ENCODE measurements at regions not wholly inside any gene's neighbourhood (a gene's known extent, or its start where the extent isn't known, plus 50 kb on each side); places are given as distances from the start of the nearest gene placed in this dataset.

GRCh38 chr10:4647109-4647785 lies 178.8 kb upstream of the AKR1E2 start:
- DNase-seq (ENCODE audit: low read depth in 4 of 6, low spot score in 6 of 6): no peak
- Histone ChIP-seq H3K36me3 (ENCODE audit: control insufficient read depth, insufficient read depth, low read length) (no peaks in the 10 kb centered on the region), H3K27ac (ENCODE audit: low read depth, low read length) (peak overlapping the region; percentile 1), H3K27me3 (ENCODE audit: control insufficient read depth, insufficient read depth, low read length) (no peaks in the 10 kb centered on the region), H3K4me1 (ENCODE audit: control insufficient read depth, insufficient read depth, low read length) (no peaks in the 10 kb centered on the region), H3K4me3 (ENCODE audit: low read depth, low read length) (no peak overlapping the region), H3K9me3 (ENCODE audit: control insufficient read depth, insufficient read depth, low read length) (no peaks in the 10 kb centered on the region)
- WGBS (ENCODE audit: insufficient coverage): no CpG with 5 or more reads among the region's 3 CpGs

- H3K4me1 ChIP-seq (ENCODE audit: control insufficient read depth, insufficient read depth, low read length): no peaks in the 10 kb centered on the region
- WGBS (ENCODE audit: insufficient coverage): no CpG with 5 or more reads among the region's 3 CpGs
- H3K27ac ChIP-seq (ENCODE audit: low read depth, low read length): peak overlapping the region; percentile 1
- DNase-seq (ENCODE audit: low read depth in 4 of 6, low spot score in 6 of 6): no peak
- no peaks in the 10 kb centered on the region for H3K27me3 ChIP-seq (ENCODE audit: control insufficient read depth, insufficient read depth, low read length)
- no peaks in the 10 kb centered on the region for H3K9me3 ChIP-seq (ENCODE audit: control insufficient read depth, insufficient read depth, low read length)
- H3K4me3 ChIP-seq (ENCODE audit: low read depth, low read length): no peak overlapping the region
- H3K36me3 ChIP-seq (ENCODE audit: control insufficient read depth, insufficient read depth, low read length): no peaks in the 10 kb centered on the region
These were observed 179.5 kb upstream of the AKR1E2 start for GRCh38 chr10:4646547-4646946.

- no peak for DNase-seq (ENCODE audit: low read depth in 4 of 6, low spot score in 6 of 6)
- H3K27me3 ChIP-seq (ENCODE audit: control insufficient read depth, insufficient read depth, low read length): no peaks in the 10 kb centered on the region
- H3K27ac ChIP-seq (ENCODE audit: low read depth, low read length): no peak overlapping the region
- H3K9me3 ChIP-seq (ENCODE audit: control insufficient read depth, insufficient read depth, low read length): no peaks in the 10 kb centered on the region
- H3K4me3 ChIP-seq (ENCODE audit: low read depth, low read length): no peak overlapping the region
- H3K36me3 ChIP-seq (ENCODE audit: control insufficient read depth, insufficient read depth, low read length): no peaks in the 10 kb centered on the region
- no peaks in the 10 kb centered on the region for H3K4me1 ChIP-seq (ENCODE audit: control insufficient read depth, insufficient read depth, low read length)
- WGBS (ENCODE audit: insufficient coverage): no CpG with 5 or more reads among the region's 2 CpGs
These were observed 180.2 kb upstream of the AKR1E2 start for GRCh38 chr10:4645836-4646235.

- H3K9me3 ChIP-seq (ENCODE audit: control insufficient read depth, insufficient read depth, low read length): no peaks in the 10 kb centered on the region
- H3K4me1 ChIP-seq (ENCODE audit: control insufficient read depth, insufficient read depth, low read length): no peaks in the 10 kb centered on the region
- WGBS (ENCODE audit: insufficient coverage): 83% methylated on average over 1 of the region's 1 CpG
- no peaks in the 10 kb centered on the region for H3K36me3 ChIP-seq (ENCODE audit: control insufficient read depth, insufficient read depth, low read length)
- H3K27ac ChIP-seq (ENCODE audit: low read depth, low read length): no peak overlapping the region
- no peak for DNase-seq (ENCODE audit: low read depth in 4 of 6, low spot score in 6 of 6)
- H3K27me3 ChIP-seq (ENCODE audit: control insufficient read depth, insufficient read depth, low read length): no peaks in the 10 kb centered on the region
- H3K4me3 ChIP-seq (ENCODE audit: low read depth, low read length): no peak overlapping the region
These were observed 182.5 kb upstream of the AKR1E2 start for GRCh38 chr10:4643471-4643870.

GRCh38 chr10:4639960-4640359 lies 186.0 kb upstream of the AKR1E2 start:
- Histone ChIP-seq H3K27me3 (ENCODE audit: control insufficient read depth, insufficient read depth, low read length) (no peaks in the 10 kb centered on the region), H3K9me3 (ENCODE audit: control insufficient read depth, insufficient read depth, low read length) (no peaks in the 10 kb centered on the region), H3K4me3 (ENCODE audit: low read depth, low read length) (no peak overlapping the region), H3K4me1 (ENCODE audit: control insufficient read depth, insufficient read depth, low read length) (no peaks in the 10 kb centered on the region), H3K36me3 (ENCODE audit: control insufficient read depth, insufficient read depth, low read length) (no peaks in the 10 kb centered on the region), H3K27ac (ENCODE audit: low read depth, low read length) (no peak overlapping the region)
- WGBS (ENCODE audit: insufficient coverage): 50% methylated on average over 2 of the region's 2 CpGs
- no peak for DNase-seq (ENCODE audit: low read depth in 4 of 6, low spot score in 6 of 6)

- Histone ChIP-seq H3K9me3 (ENCODE audit: control insufficient read depth, insufficient read depth, low read length) (no peaks in the 10 kb centered on the region), H3K27ac (ENCODE audit: low read depth, low read length) (no peak overlapping the region), H3K27me3 (ENCODE audit: control insufficient read depth, insufficient read depth, low read length) (no peaks in the 10 kb centered on the region), H3K36me3 (ENCODE audit: control insufficient read depth, insufficient read depth, low read length) (no peaks in the 10 kb centered on the region), H3K4me3 (ENCODE audit: low read depth, low read length) (no peak overlapping the region), H3K4me1 (ENCODE audit: control insufficient read depth, insufficient read depth, low read length) (no peaks in the 10 kb centered on the region)
- no peak for DNase-seq (ENCODE audit: low read depth in 4 of 6, low spot score in 6 of 6)
- 72% methylated on average over 1 of the region's 3 CpGs for WGBS (ENCODE audit: insufficient coverage)
These were observed 187.9 kb upstream of the AKR1E2 start for GRCh38 chr10:4638099-4638498.

- Histone ChIP-seq H3K4me1 (ENCODE audit: control insufficient read depth, insufficient read depth, low read length) (no peaks in the 10 kb centered on the region), H3K36me3 (ENCODE audit: control insufficient read depth, insufficient read depth, low read length) (no peaks in the 10 kb centered on the region), H3K9me3 (ENCODE audit: control insufficient read depth, insufficient read depth, low read length) (no peaks in the 10 kb centered on the region), H3K27me3 (ENCODE audit: control insufficient read depth, insufficient read depth, low read length) (no peaks in the 10 kb centered on the region), H3K27ac (ENCODE audit: low read depth, low read length) (no peak overlapping the region), H3K4me3 (ENCODE audit: low read depth, low read length) (no peak overlapping the region)
- no peak for DNase-seq (ENCODE audit: low read depth in 4 of 6, low spot score in 6 of 6)
- 92% methylated on average over 2 of the region's 2 CpGs for WGBS (ENCODE audit: insufficient coverage)
These were observed 188.3 kb upstream of the AKR1E2 start for GRCh38 chr10:4637657-4638056.

- H3K4me1 ChIP-seq (ENCODE audit: control insufficient read depth, insufficient read depth, low read length): no peaks in the 10 kb centered on the region
- no peaks in the 10 kb centered on the region for H3K27me3 ChIP-seq (ENCODE audit: control insufficient read depth, insufficient read depth, low read length)
- no peaks in the 10 kb centered on the region for H3K9me3 ChIP-seq (ENCODE audit: control insufficient read depth, insufficient read depth, low read length)
- WGBS (ENCODE audit: insufficient coverage): no CpG with 5 or more reads among the region's 2 CpGs
- H3K27ac ChIP-seq (ENCODE audit: low read depth, low read length): no peak overlapping the region
- no peak overlapping the region for H3K4me3 ChIP-seq (ENCODE audit: low read depth, low read length)
- no peak for DNase-seq (ENCODE audit: low read depth in 4 of 6, low spot score in 6 of 6)
- H3K36me3 ChIP-seq (ENCODE audit: control insufficient read depth, insufficient read depth, low read length): no peaks in the 10 kb centered on the region
These were observed 190.1 kb upstream of the AKR1E2 start for GRCh38 chr10:4635883-4636282.

- no peak for DNase-seq (ENCODE audit: low read depth in 4 of 6, low spot score in 6 of 6)
- 32% methylated on average over 2 of the region's 5 CpGs for WGBS (ENCODE audit: insufficient coverage)
These were observed 190.6 kb upstream of the AKR1E2 start for GRCh38 chr10:4635388-4635787.

GRCh38 chr10:4633776-4634175 lies 192.2 kb upstream of the AKR1E2 start:
- Histone ChIP-seq H3K4me1 (ENCODE audit: control insufficient read depth, insufficient read depth, low read length) (no peaks in the 10 kb centered on the region), H3K27me3 (ENCODE audit: control insufficient read depth, insufficient read depth, low read length) (no peaks in the 10 kb centered on the region), H3K27ac (ENCODE audit: low read depth, low read length) (no peak overlapping the region), H3K9me3 (ENCODE audit: control insufficient read depth, insufficient read depth, low read length) (no peaks in the 10 kb centered on the region), H3K4me3 (ENCODE audit: low read depth, low read length) (no peak overlapping the region), H3K36me3 (ENCODE audit: control insufficient read depth, insufficient read depth, low read length) (no peaks in the 10 kb centered on the region)
- DNase-seq (ENCODE audit: low read depth in 4 of 6, low spot score in 6 of 6): no peak
- 95% methylated on average over 4 of the region's 8 CpGs for WGBS (ENCODE audit: insufficient coverage)

More at GRCh38 chr10:4635388-4635787, 190.6 kb upstream of the AKR1E2 start:
- no peak overlapping the region for H3K4me3 ChIP-seq (ENCODE audit: low read depth, low read length)
- H3K27ac ChIP-seq (ENCODE audit: low read depth, low read length): no peak overlapping the region
- no peaks in the 10 kb centered on the region for H3K4me1 ChIP-seq (ENCODE audit: control insufficient read depth, insufficient read depth, low read length)
- no peaks in the 10 kb centered on the region for H3K36me3 ChIP-seq (ENCODE audit: control insufficient read depth, insufficient read depth, low read length)
- no peaks in the 10 kb centered on the region for H3K9me3 ChIP-seq (ENCODE audit: control insufficient read depth, insufficient read depth, low read length)
- H3K27me3 ChIP-seq (ENCODE audit: control insufficient read depth, insufficient read depth, low read length): no peaks in the 10 kb centered on the region
